ENCODE measurements at regions not wholly inside any gene's neighbourhood (a gene's known extent, or its start where the extent isn't known, plus 50 kb on each side); places are given as distances from the start of the nearest gene placed in this dataset.
"Not testable (repeated sequence)": the region's sequence is repeated elsewhere in the genome, so short reads cannot be mapped to it uniquely, and the experiment has no call there.

- no peaks in the 10 kb centered on the region for H3K4me1 ChIP-seq
- intact Hi-C loops (cut with DNase I; ENCODE audit: low total_unique reads) = no loop called here
- H3K27ac ChIP-seq = no peak overlapping the region
- no peak overlapping the region for H3K4me3 ChIP-seq
- TF ChIP-seq POLR2A (IDR thresholded peaks at IDR 0.05) (no peak), CTCF (IDR thresholded peaks at IDR 0.05) (no peak), POLR2AphosphoS5 (IDR thresholded peaks at IDR 0.05) (no peak), EP300 (IDR thresholded peaks at IDR 0.05) (no peak)
- H3K9me3 ChIP-seq = no peaks in the 10 kb centered on the region
- H3K36me3 ChIP-seq = no peaks in the 10 kb centered on the region
- H3K27me3 ChIP-seq = no peaks in the 10 kb centered on the region
- no peak for DNase-seq
Measured at GRCh38 chr2:17460371-17461086, 57.7 kb downstream of the RAD51AP2 start.

- no peak for TF ChIP-seq POLR2AphosphoS5 (IDR thresholded peaks at IDR 0.05)
- no peak for TF ChIP-seq EP300 (IDR thresholded peaks at IDR 0.05)
- no peak for TF ChIP-seq POLR2A (IDR thresholded peaks at IDR 0.05)
- no peak for TF ChIP-seq CTCF (IDR thresholded peaks at IDR 0.05)
- intact Hi-C loops (cut with DNase I; ENCODE audit: low total_unique reads) = no loop called here
Measured at GRCh38 chr2:17455343-17455742, 62.9 kb downstream of the RAD51AP2 start.

GRCh38 chr2:17446191-17446590 lies 72.0 kb downstream of the RAD51AP2 start:
- WGBS, 5 donors = 58 to 84% (median 80%) methylated on average over 3 of the region's 3 CpGs
- H3K36me3 ChIP-seq; H3K27me3 ChIP-seq; DNase-seq; H3K9me3 ChIP-seq; H3K27ac ChIP-seq; intact Hi-C loops (cut with DNase I; ENCODE audit: low total_unique reads); H3K4me1 ChIP-seq; H3K4me3 ChIP-seq: not testable (repeated sequence)

More at GRCh38 chr2:17455343-17455742, 62.9 kb downstream of the RAD51AP2 start:
- Histone ChIP-seq H3K4me1 (no peaks in the 10 kb centered on the region), H3K36me3 (no peaks in the 10 kb centered on the region), H3K27me3 (no peaks in the 10 kb centered on the region), H3K4me3 (no peak overlapping the region), H3K27ac (no peak overlapping the region), H3K9me3 (no peaks in the 10 kb centered on the region)
- DNase-seq = no peak
- WGBS, 5 donors = 58 to 78% (median 76%) methylated on average over 2 of the region's 2 CpGs

GRCh38 chr2:17445744-17446143 lies 72.5 kb downstream of the RAD51AP2 start:
- 80 to 94% (median 92%) methylated on average over 1 of the region's 1 CpG; no CpG with 5 or more reads in 1 of the 5 donors for WGBS, 5 donors
- H3K4me3 ChIP-seq = no peak overlapping the region
- H3K27me3 ChIP-seq = no peaks in the 10 kb centered on the region
- no peak for TF ChIP-seq POLR2A (IDR thresholded peaks at IDR 0.05)
- no peak for TF ChIP-seq CTCF (IDR thresholded peaks at IDR 0.05)
- no peak for TF ChIP-seq EP300 (IDR thresholded peaks at IDR 0.05)
- no peak for TF ChIP-seq POLR2AphosphoS5 (IDR thresholded peaks at IDR 0.05)
- peaks cover 0 to 6% (median 0%) of the 10 kb centered on the region in 4 donors for H3K9me3 ChIP-seq
- no peak for DNase-seq
- no peak overlapping the region for H3K27ac ChIP-seq
- H3K4me1 ChIP-seq = no peaks in the 10 kb centered on the region
- no peaks in the 10 kb centered on the region for H3K36me3 ChIP-seq
- intact Hi-C loops (cut with DNase I; ENCODE audit: low total_unique reads) = no loop called here

GRCh38 chr2:17442334-17442733 lies 75.9 kb downstream of the RAD51AP2 start:
- intact Hi-C loops (cut with DNase I; ENCODE audit: low total_unique reads) = no loop called here
- Histone ChIP-seq H3K4me3 (no peak overlapping the region), H3K27ac (no peak overlapping the region), H3K4me1 (no peaks in the 10 kb centered on the region), H3K27me3 (no peaks in the 10 kb centered on the region), H3K36me3 (no peaks in the 10 kb centered on the region), H3K9me3 (no peaks in the 10 kb centered on the region)
- no peak for DNase-seq
- TF ChIP-seq EP300 (IDR thresholded peaks at IDR 0.05) = no peak
- no peak for TF ChIP-seq CTCF (IDR thresholded peaks at IDR 0.05)
- no peak for TF ChIP-seq POLR2AphosphoS5 (IDR thresholded peaks at IDR 0.05)
- TF ChIP-seq POLR2A (IDR thresholded peaks at IDR 0.05) = no peak
- WGBS, 5 donors = 78 to 92% (median 82%) methylated on average over 2 of the region's 2 CpGs

All from stomach (tissue), 8 donors.